GM19239 (cell line): ENCODE measurements at regions not wholly inside any gene's neighbourhood (a gene's known extent, or its start where the extent isn't known, plus 50 kb on each side); places are given as distances from the start of the nearest gene placed in this dataset.
"Not testable (repeated sequence)": the region's sequence is repeated elsewhere in the genome, so short reads cannot be mapped to it uniquely, and the experiment has no call there.

Experiments used
- DNase-seq: peaks from one replicate; pipeline ENCODE4 v3.0.0; 2011; ENCODE audit warnings: low spot score; ENCODE audit not compliant: insufficient read length
- FAIRE-seq: peaks from 2 replicates; lab custom pipeline; 2011; peaks lifted over from hg19 to GRCh38; lab: Jason Lieb, UNC

- FAIRE-seq, result no peak
These were observed 749.3 kb downstream of the TRIB2 start for GRCh38 chr2:13466076-13466475.

GRCh38 chr2:13474538-13474937 is 757.8 kb downstream of the TRIB2 start:
- FAIRE-seq, result no peak
- no peak for DNase-seq

More at GRCh38 chr2:13466076-13466475, 749.3 kb downstream of the TRIB2 start:
- no peak for DNase-seq

GRCh38 chr2:13480057-13480456 is 763.3 kb downstream of the TRIB2 start:
- FAIRE-seq (no peak), DNase-seq (no peak)

GRCh38 chr2:13481201-13481600 is 764.5 kb downstream of the TRIB2 start:
- DNase-seq (no peak), FAIRE-seq (no peak)

GRCh38 chr2:13485256-13485655 is 768.5 kb downstream of the TRIB2 start:
- DNase-seq (no peak), FAIRE-seq (no peak)

- no peak for DNase-seq
- no peak for FAIRE-seq
These were observed 772.2 kb downstream of the TRIB2 start for GRCh38 chr2:13488965-13489364.

GRCh38 chr2:13492262-13492661 is 775.5 kb downstream of the TRIB2 start:
- no peak for DNase-seq
- FAIRE-seq, result no peak

GRCh38 chr2:13495051-13495450 is 778.3 kb downstream of the TRIB2 start:
- no peak for DNase-seq
- no peak for FAIRE-seq

GRCh38 chr2:13504808-13505207 is 788.1 kb downstream of the TRIB2 start:
- FAIRE-seq (no peak), DNase-seq (no peak)

- no peak for FAIRE-seq
- DNase-seq, result no peak
These were observed 791.9 kb downstream of the TRIB2 start for GRCh38 chr2:13508671-13509070.

GRCh38 chr2:13515254-13515653 is 798.5 kb downstream of the TRIB2 start:
- DNase-seq (no peak), FAIRE-seq (no peak)

- no peak for DNase-seq
- FAIRE-seq, result no peak
These were observed 805.4 kb downstream of the TRIB2 start for GRCh38 chr2:13522096-13522495.

- FAIRE-seq, result peak; percentile 93
These were observed 806.4 kb downstream of the TRIB2 start for GRCh38 chr2:13522917-13523821.

GRCh38 chr2:13524492-13524891 is 807.8 kb downstream of the TRIB2 start:
- peak; percentile 0 for DNase-seq
- FAIRE-seq, result peak; percentile 85

More at GRCh38 chr2:13522917-13523821, 806.4 kb downstream of the TRIB2 start:
- peak; percentile 13 for DNase-seq

- DNase-seq, FAIRE-seq: not testable (repeated sequence)
These were observed 815.1 kb downstream of the TRIB2 start for GRCh38 chr2:13531735-13532410.

GRCh38 chr2:13532781-13533523 is 816.2 kb downstream of the TRIB2 start:
- not testable (repeated sequence) for FAIRE-seq, DNase-seq

GRCh38 chr2:13533524-13533922 is 816.8 kb downstream of the TRIB2 start:
- DNase-seq, result no peak
- no peak for FAIRE-seq

GRCh38 chr2:13536941-13537340 is 820.2 kb downstream of the TRIB2 start:
- FAIRE-seq (no peak), DNase-seq (no peak)

- FAIRE-seq (no peak), DNase-seq (no peak)
These were observed 821.1 kb downstream of the TRIB2 start for GRCh38 chr2:13537771-13538349.

- no peak for DNase-seq
- no peak for FAIRE-seq
These were observed 822.6 kb downstream of the TRIB2 start for GRCh38 chr2:13539296-13539695.
